ENCODE measurements at regions not wholly inside any gene's neighbourhood (a gene's known extent, or its start where the extent isn't known, plus 50 kb on each side); places are given as distances from the start of the nearest gene placed in this dataset.

DNA sequence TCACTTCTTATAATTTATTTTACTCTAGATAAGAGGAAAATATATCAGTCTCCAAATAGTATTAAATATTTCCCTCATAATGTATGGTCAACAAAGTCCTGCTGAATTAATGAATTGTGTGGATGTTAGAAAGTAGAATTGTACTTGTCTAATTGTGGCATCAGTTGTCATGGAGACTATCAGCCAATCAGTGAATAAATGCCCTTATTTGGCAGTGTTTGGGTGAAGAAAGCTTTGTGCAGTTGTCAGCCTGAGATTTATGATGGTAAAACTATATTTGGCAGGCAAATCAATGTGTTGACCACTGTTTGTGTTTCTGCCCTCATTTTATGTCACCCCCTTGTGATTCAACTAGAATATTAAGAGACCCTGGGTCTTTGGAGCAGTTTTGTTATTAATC lies 293.6 kb upstream of the MDFIC2 start:
- TF ChIP-seq, protein P1, sequence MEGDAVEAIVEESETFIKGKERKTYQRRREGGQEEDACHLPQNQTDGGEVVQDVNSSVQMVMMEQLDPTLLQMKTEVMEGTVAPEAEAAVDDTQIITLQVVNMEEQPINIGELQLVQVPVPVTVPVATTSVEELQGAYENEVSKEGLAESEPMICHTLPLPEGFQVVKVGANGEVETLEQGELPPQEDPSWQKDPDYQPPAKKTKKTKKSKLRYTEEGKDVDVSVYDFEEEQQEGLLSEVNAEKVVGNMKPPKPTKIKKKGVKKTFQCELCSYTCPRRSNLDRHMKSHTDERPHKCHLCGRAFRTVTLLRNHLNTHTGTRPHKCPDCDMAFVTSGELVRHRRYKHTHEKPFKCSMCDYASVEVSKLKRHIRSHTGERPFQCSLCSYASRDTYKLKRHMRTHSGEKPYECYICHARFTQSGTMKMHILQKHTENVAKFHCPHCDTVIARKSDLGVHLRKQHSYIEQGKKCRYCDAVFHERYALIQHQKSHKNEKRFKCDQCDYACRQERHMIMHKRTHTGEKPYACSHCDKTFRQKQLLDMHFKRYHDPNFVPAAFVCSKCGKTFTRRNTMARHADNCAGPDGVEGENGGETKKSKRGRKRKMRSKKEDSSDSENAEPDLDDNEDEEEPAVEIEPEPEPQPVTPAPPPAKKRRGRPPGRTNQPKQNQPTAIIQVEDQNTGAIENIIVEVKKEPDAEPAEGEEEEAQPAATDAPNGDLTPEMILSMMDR (conservative IDR thresholded peaks at IDR 0.05): no peak
- TF ChIP-seq ZFX (IDR thresholded peaks at IDR 0.05): no peak

All from C4-2B (cell line).